ENCODE measurements at regions not wholly inside any gene's neighbourhood (a gene's known extent, or its start where the extent isn't known, plus 50 kb on each side); places are given as distances from the start of the nearest gene placed in this dataset.
A peak's percentile ranks its signal among the peaks of the same experiment; 100 is the strongest.

GRCh38 chr22:27620367-27621154 lies 181.0 kb downstream of the MN1 start:
- ATAC-seq, result no peak
- Mint-ChIP-seq H3K36me3 (no peaks in the 10 kb centered on the region), H3K4me3 (no peak overlapping the region), H3K4me1 (no peaks in the 10 kb centered on the region), H3K27me3 (peaks cover 0 to 16% (median 2%) of the 10 kb centered on the region in 5 donors), H3K9me3 (no peaks in the 10 kb centered on the region), H3K27ac (no peak overlapping the region)
- no peak for DNase-seq
- POLR2A ChIA-PET, result no interaction called here

GRCh38 chr22:27621486-27622070 lies 180.0 kb downstream of the MN1 start:
- Mint-ChIP-seq H3K27me3 (peaks cover 0 to 11% (median 0%) of the 10 kb centered on the region in 5 donors), H3K36me3 (no peaks in the 10 kb centered on the region), H3K4me1 (no peaks in the 10 kb centered on the region), H3K27ac (no peak overlapping the region), H3K4me3 (no peak overlapping the region), H3K9me3 (no peaks in the 10 kb centered on the region)
- ATAC-seq (no peak), DNase-seq (peak in 1 of 10 donors; percentile 54)
- POLR2A ChIA-PET, result no interaction called here

GRCh38 chr22:27624042-27624441 lies 177.5 kb downstream of the MN1 start:
- H3K27ac Mint-ChIP-seq, result no peak overlapping the region

GRCh38 chr22:27624705-27625104 lies 176.9 kb downstream of the MN1 start:
- no peaks in the 10 kb centered on the region for H3K4me1 Mint-ChIP-seq
- peaks cover 0 to 4% (median 0%) of the 10 kb centered on the region in 5 donors for H3K27me3 Mint-ChIP-seq
- H3K4me3 Mint-ChIP-seq, result no peak overlapping the region
- no peaks in the 10 kb centered on the region for H3K36me3 Mint-ChIP-seq
- H3K27ac Mint-ChIP-seq, result no peak overlapping the region
- no peak for ATAC-seq
- no peak for DNase-seq
- POLR2A ChIA-PET, result no interaction called here
- no peaks in the 10 kb centered on the region for H3K9me3 Mint-ChIP-seq

More at GRCh38 chr22:27624042-27624441, 177.5 kb downstream of the MN1 start:
- DNase-seq, result no peak
- peaks cover 0 to 7% (median 0%) of the 10 kb centered on the region in 5 donors for H3K27me3 Mint-ChIP-seq
- H3K9me3 Mint-ChIP-seq, result no peaks in the 10 kb centered on the region
- ATAC-seq, result no peak
- no peaks in the 10 kb centered on the region for H3K36me3 Mint-ChIP-seq
- no peaks in the 10 kb centered on the region for H3K4me1 Mint-ChIP-seq
- POLR2A ChIA-PET, result no interaction called here
- H3K4me3 Mint-ChIP-seq, result no peak overlapping the region

- H3K4me3 Mint-ChIP-seq, result no peak overlapping the region
Measured at GRCh38 chr22:27625769-27626674, 175.5 kb downstream of the MN1 start.

GRCh38 chr22:27626675-27627443 lies 174.7 kb downstream of the MN1 start:
- Mint-ChIP-seq H3K4me1 (no peaks in the 10 kb centered on the region), H3K27ac (no peak overlapping the region), H3K27me3 (peaks cover 0 to 7% (median 0%) of the 10 kb centered on the region in 5 donors), H3K36me3 (no peaks in the 10 kb centered on the region), H3K4me3 (no peak overlapping the region), H3K9me3 (no peaks in the 10 kb centered on the region)
- DNase-seq (no peak), ATAC-seq (no peak)
- POLR2A ChIA-PET, result no interaction called here

More at GRCh38 chr22:27625769-27626674, 175.5 kb downstream of the MN1 start:
- no peak overlapping the region for H3K27ac Mint-ChIP-seq
- no peak for ATAC-seq
- H3K27me3 Mint-ChIP-seq, result peaks cover 0 to 2% (median 0%) of the 10 kb centered on the region in 5 donors
- no peak for DNase-seq
- POLR2A ChIA-PET, result no interaction called here
- no peaks in the 10 kb centered on the region for H3K36me3 Mint-ChIP-seq
- H3K9me3 Mint-ChIP-seq, result no peaks in the 10 kb centered on the region
- no peaks in the 10 kb centered on the region for H3K4me1 Mint-ChIP-seq

- Mint-ChIP-seq H3K36me3 (no peaks in the 10 kb centered on the region), H3K9me3 (no peaks in the 10 kb centered on the region), H3K27me3 (peaks cover 0 to 9% (median 0%) of the 10 kb centered on the region in 5 donors), H3K4me3 (no peak overlapping the region), H3K27ac (no peak overlapping the region), H3K4me1 (no peaks in the 10 kb centered on the region)
- DNase-seq, result no peak
- no peak for ATAC-seq
- POLR2A ChIA-PET, result no interaction called here
Measured at GRCh38 chr22:27627444-27627833, 174.1 kb downstream of the MN1 start.

GRCh38 chr22:27627901-27628300 lies 173.7 kb downstream of the MN1 start:
- Mint-ChIP-seq H3K27me3 (peaks cover 0 to 9% (median 0%) of the 10 kb centered on the region in 5 donors), H3K4me3 (no peak overlapping the region), H3K9me3 (no peaks in the 10 kb centered on the region), H3K4me1 (no peaks in the 10 kb centered on the region), H3K27ac (no peak overlapping the region), H3K36me3 (no peaks in the 10 kb centered on the region)
- POLR2A ChIA-PET, result no interaction called here
- DNase-seq (no peak), ATAC-seq (no peak)

GRCh38 chr22:27628341-27628740 lies 173.2 kb downstream of the MN1 start:
- DNase-seq (no peak), ATAC-seq (no peak)
- Mint-ChIP-seq H3K9me3 (no peaks in the 10 kb centered on the region), H3K27ac (no peak overlapping the region), H3K4me3 (no peak overlapping the region), H3K36me3 (no peaks in the 10 kb centered on the region), H3K27me3 (peaks cover 0 to 10% (median 2%) of the 10 kb centered on the region in 5 donors), H3K4me1 (no peaks in the 10 kb centered on the region)
- POLR2A ChIA-PET, result no interaction called here

GRCh38 chr22:27628891-27629631 lies 172.5 kb downstream of the MN1 start:
- Mint-ChIP-seq H3K4me1 (no peaks in the 10 kb centered on the region), H3K27ac (no peak overlapping the region), H3K4me3 (no peak overlapping the region), H3K36me3 (no peaks in the 10 kb centered on the region), H3K9me3 (no peaks in the 10 kb centered on the region), H3K27me3 (peaks cover 7 to 17% (median 9%) of the 10 kb centered on the region in 5 donors)
- no peak for ATAC-seq
- DNase-seq, result no peak
- POLR2A ChIA-PET, result no interaction called here

GRCh38 chr22:27629908-27630673 lies 171.5 kb downstream of the MN1 start:
- Mint-ChIP-seq H3K4me3 (no peak overlapping the region), H3K27me3 (peaks cover 9 to 20% (median 14%) of the 10 kb centered on the region in 5 donors), H3K9me3 (no peaks in the 10 kb centered on the region), H3K27ac (no peak overlapping the region), H3K36me3 (no peaks in the 10 kb centered on the region), H3K4me1 (no peaks in the 10 kb centered on the region)
- ATAC-seq (no peak), DNase-seq (no peak)
- POLR2A ChIA-PET, result no interaction called here

Measured in naive thymus-derived CD8-positive, alpha-beta T cell (primary cell).